ENCODE measurements at regions not wholly inside any gene's neighbourhood (a gene's known extent, or its start where the extent isn't known, plus 50 kb on each side); places are given as distances from the start of the nearest gene placed in this dataset.
A peak's percentile ranks its signal among the peaks of the same experiment; 100 is the strongest.

GRCh38 chr10:78617115-78617514 is 451.7 kb upstream of the ZMIZ1 start:
- DNase-seq (ENCODE audit: low read depth) = no peak

DNA sequence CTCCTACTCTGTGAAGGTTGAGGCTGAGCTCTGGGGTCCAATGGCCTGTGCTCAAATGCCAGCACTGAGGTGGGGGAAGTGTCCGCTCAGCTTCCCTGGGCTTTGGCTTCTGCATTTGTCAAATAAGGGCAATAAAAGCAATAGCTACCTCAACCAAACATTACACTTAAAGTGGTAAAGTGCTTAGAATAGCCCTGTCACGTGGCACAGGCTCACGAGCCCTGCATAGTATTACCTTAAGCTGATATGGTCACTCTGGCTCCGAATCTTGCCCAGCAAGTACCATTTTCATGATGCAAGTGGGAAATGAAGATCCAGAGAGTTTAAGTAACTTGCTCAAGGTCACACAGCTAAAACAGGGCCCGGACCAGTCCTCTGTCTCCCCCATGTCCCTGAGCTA is 451.1 kb upstream of the ZMIZ1 start:
- DNase-seq (ENCODE audit: low read depth) = no peak

GRCh38 chr10:78618050-78618449 is 450.7 kb upstream of the ZMIZ1 start:
- DNase-seq (ENCODE audit: low read depth) = no peak

DNA sequence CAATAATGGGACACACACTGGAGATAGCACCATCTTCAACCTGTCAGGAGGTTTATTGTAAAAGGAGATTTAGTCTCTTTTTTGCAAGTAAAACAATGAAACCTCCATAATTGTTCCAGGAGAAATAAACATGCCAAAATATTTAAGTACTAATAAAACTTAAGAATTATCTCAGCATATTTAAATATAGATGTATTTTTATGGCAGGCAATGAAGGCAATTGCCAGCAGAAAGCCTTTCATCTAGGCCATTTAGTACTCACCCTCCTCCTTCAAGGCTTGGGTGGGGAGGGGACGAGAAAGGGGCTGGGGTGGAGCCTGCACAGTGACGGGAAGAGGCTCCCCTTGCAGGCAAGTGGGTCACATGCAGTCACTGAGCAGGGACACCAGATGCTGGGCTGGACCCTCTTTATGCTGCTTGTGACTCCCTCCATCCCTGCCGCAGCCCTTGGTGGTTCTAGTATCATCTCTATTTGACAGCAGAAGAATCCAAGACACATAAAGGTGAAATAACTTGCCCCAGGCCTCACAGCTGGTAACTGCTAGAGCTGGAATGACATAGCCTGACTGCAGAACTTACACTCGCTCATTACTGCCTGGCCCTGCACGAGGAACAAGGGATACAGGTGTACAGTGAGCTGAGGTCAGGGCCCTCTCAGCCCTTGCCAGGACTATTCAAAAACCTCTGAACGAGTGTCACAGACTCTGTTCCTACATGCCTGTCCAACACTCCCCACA is 449.5 kb upstream of the ZMIZ1 start:
- no peak for DNase-seq (ENCODE audit: low read depth)

GRCh38 chr10:78619896-78620295 is 448.9 kb upstream of the ZMIZ1 start:
- no peak for DNase-seq (ENCODE audit: low read depth)

DNA sequence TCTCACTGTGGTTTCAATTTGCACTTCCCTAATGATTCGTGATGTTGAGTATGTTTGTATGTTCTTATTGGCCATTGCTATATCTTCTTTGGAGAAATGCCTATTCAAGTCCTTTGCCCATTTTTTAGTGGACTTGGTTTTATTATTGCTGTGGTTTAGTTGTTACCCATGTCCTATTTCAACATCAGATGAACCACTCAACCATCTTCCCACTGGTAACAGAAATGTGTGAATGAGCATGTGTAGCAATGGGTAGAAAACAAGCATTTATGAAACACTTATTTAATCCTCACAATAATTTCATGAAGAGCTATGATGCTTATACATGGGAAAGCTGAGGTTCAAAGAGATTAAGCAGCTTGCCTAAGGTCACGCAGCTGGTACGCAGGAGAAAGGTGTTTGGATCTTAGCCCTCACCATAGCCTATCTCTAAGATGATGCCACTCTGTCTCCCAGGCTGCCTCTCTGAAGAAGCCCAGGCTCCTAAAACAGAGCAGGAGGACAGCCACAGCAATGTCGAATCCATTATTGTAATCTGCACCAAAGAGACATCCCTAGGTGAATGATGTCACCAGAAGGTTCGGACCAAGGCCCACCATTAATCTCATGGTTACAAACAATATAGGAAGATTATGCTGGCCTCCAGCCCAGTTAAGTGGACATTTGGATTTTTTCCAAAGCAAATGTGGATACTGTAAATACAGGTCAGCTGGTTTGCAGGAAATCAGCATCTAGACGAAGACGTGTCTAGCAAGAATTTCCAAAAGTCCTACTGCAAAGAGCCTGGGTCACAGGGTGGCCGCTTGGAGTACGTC is 447.6 kb upstream of the ZMIZ1 start:
- DNase-seq (ENCODE audit: low read depth) = no peak

- DNase-seq (ENCODE audit: low read depth) = peak; percentile 87
Measured at GRCh38 chr10:78623578-78624215, 445.1 kb upstream of the ZMIZ1 start.

- DNase-seq (ENCODE audit: low read depth) = no peak
Measured at GRCh38 chr10:78624791-78625190, 444.0 kb upstream of the ZMIZ1 start.

GRCh38 chr10:78626471-78626870 is 442.3 kb upstream of the ZMIZ1 start:
- DNase-seq (ENCODE audit: low read depth) = no peak

DNA sequence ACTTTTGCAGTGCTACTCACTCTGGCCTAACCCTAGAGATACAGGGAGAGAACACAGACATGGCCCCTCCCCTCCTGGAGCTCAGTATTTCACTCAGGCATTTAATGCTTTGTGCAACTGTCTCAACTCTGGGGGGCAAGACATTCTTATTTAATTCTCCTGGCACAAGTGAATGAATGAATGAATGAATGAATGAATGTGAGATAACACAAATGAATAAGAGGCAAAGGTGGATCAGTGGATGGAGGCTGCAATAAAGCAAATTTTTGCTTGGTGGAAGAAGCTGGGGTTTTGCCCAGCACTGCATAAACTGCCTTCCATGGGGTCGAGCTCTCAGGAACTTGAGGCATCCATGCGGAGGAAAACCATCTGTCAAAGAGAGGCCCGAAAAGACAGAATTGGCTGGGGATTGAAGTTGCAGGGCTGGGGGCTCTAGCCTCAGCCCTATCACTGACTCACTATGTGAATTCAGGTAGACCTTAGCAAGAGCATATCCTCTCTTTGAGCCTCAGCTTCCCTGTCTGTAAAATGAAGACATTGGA is 441.4 kb upstream of the ZMIZ1 start:
- DNase-seq (ENCODE audit: low read depth) = no peak

DNA sequence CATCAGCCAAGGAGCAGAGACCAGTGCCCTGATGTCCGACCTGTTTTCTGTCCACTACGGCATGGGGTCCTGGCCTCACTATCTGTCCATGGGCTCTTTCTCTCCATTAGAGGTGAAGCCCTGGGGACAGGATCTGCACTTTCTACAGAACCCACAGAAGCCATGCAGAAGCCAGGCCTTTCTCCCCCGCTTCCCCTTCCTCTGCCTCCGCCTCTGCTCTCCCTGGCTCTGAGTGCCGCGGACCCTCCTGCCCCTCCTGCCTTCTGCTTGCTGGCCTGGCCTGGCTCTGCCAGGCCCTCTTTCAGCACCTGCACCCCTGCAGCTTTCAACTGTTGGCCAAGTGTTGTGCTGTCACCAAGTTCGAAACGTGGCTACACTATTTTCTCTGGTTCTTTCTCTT is 439.8 kb upstream of the ZMIZ1 start:
- no peak for DNase-seq (ENCODE audit: low read depth)

GRCh38 chr10:78629773-78630172 is 439.0 kb upstream of the ZMIZ1 start:
- DNase-seq (ENCODE audit: low read depth) = no peak

DNA sequence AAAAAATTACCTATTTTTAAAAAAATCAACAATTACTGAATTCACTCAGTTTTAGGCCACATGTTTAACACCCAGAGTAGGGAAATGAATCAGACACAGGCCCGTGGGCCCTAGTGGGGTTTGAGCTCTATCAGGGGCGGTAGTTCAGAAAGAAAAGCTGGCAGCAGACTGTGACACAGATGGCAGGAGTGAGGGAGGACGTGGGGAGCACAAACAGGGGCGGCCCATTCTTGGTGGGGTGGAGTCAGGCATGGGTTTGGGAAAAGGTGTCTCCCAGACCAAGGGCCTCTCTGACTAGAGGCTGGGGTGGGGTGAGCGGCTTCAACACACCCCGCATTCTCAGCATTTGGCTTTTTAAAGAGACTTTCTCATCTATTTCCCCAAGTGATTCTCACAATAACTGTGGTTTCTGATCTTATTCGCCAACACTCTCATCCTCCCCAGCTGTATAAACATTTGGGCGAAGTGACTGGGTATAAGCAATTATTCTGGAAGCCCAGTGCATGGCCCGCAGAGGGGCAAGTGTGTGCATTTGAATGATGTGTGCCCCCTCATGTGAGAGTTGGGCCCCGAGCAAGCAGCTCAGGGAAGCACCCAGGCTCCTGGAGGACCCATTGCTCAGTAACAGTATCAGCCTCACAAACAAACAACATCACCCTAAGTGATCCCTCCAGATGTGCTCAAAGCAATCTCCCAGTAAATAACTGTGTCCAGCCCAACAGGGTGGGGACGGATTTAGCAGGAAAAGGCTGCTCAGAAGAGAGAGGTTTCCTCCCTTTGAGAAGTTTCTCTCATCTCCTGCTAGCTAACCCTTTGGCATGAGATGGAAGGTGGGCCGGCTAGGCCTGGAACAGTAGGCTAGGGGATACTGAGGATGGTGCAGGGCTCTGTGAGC is 437.6 kb upstream of the ZMIZ1 start:
- peak; percentile 47 for DNase-seq (ENCODE audit: low read depth)

GRCh38 chr10:78634389-78634815 is 434.4 kb upstream of the ZMIZ1 start:
- DNase-seq (ENCODE audit: low read depth) = peak; percentile 68

- peak; percentile 27 for DNase-seq (ENCODE audit: low read depth)
Measured at GRCh38 chr10:78634835-78635234, 433.9 kb upstream of the ZMIZ1 start.

GRCh38 chr10:78639629-78640028 is 429.1 kb upstream of the ZMIZ1 start:
- no peak for DNase-seq (ENCODE audit: low read depth)

- DNase-seq (ENCODE audit: low read depth) = no peak
Measured at GRCh38 chr10:78640796-78641636, 427.8 kb upstream of the ZMIZ1 start.

- no peak for DNase-seq (ENCODE audit: low read depth)
Measured at GRCh38 chr10:78641693-78642092, 427.1 kb upstream of the ZMIZ1 start.

DNA sequence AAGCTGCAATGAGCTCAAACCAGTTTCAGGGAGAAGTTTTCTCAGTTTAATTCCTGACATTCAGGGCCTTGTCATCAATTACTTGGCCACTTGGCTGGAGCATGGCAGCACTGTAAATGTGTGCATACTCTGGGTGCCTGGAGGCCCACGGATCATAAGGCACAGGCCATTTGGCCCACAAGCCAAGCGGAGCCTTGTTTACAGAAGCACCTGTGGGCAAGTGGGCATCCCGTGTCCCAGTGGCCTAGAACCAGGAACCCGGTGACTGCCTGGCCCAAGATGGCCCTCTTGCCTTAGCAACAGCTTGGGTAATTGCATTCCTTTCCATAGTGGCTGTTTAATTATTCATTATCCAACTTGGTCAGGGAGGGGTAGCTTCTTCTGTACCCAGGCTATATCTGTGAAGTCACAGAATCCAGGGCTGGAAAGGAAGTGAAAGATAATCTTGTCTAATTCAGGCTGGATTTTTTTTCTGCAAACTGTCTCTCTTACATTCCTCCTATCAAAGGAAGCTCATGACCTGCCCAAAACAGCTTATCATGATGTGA is 426.4 kb upstream of the ZMIZ1 start:
- DNase-seq (ENCODE audit: low read depth) = no peak

- no peak for DNase-seq (ENCODE audit: low read depth)
Measured at GRCh38 chr10:78643513-78643912, 425.3 kb upstream of the ZMIZ1 start.
